ENCODE measurements at regions not wholly inside any gene's neighbourhood (a gene's known extent, or its start where the extent isn't known, plus 50 kb on each side); places are given as distances from the start of the nearest gene placed in this dataset.

GRCh38 chr15:53324061-53324460 is 435.4 kb downstream of the WDR72 start:
- TF ChIP-seq CTCF (IDR thresholded peaks at IDR 0.05): no peak
- no peak for TF ChIP-seq POLR2A (IDR thresholded peaks at IDR 0.05)

Measured in vagina (tissue), 2 donors.